HG02884 (cell line): ENCODE measurements at regions not wholly inside any gene's neighbourhood (a gene's known extent, or its start where the extent isn't known, plus 50 kb on each side); places are given as distances from the start of the nearest gene placed in this dataset.
"Not testable (repeated sequence)": the region's sequence is repeated elsewhere in the genome, so short reads cannot be mapped to it uniquely, and the experiment has no call there.

ENCODE experiments used
- ATAC-seq: cut with Tn5 transposase; IDR thresholded peaks from one replicate; pipeline ENCODE4 v1.9.1; 2021; ENCODE audit warnings: mild to moderate bottlenecking, moderate library complexity; ENCODE audit not compliant: unreplicated experiment

GRCh38 chr15:99481951-99482230 is 83.9 kb upstream of the MEF2A start:
- no peak for ATAC-seq

GRCh38 chr15:99482993-99483392 is 82.8 kb upstream of the MEF2A start:
- no peak for ATAC-seq

GRCh38 chr15:99485153-99485961 is 80.4 kb upstream of the MEF2A start:
- ATAC-seq = no peak

DNA sequence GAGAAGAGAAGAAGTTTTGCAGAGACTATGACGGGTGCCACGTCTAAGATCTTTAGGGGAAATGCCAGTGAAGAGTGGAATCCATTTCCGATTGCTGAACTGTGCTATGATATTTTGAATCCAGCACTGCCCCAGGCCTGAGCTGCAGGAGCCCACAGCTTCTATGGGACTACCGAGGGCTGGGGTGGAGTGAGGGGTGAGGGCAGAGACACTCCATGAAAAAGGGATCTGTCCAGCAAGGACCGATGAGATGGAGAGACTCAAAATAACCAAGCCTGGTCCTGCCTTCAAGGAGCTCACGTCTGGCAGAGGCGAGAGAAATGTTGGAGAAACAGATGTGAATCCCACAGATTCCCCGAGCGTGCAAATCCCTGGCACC is 79.8 kb upstream of the MEF2A start:
- no peak for ATAC-seq

GRCh38 chr15:99486371-99487336 is 79.1 kb upstream of the MEF2A start:
- ATAC-seq = no peak

- ATAC-seq = no peak
These were observed 78.5 kb upstream of the MEF2A start for GRCh38 chr15:99487337-99487730.

- ATAC-seq = no peak
These were observed 73.5 kb upstream of the MEF2A start for GRCh38 chr15:99492275-99492674.

DNA sequence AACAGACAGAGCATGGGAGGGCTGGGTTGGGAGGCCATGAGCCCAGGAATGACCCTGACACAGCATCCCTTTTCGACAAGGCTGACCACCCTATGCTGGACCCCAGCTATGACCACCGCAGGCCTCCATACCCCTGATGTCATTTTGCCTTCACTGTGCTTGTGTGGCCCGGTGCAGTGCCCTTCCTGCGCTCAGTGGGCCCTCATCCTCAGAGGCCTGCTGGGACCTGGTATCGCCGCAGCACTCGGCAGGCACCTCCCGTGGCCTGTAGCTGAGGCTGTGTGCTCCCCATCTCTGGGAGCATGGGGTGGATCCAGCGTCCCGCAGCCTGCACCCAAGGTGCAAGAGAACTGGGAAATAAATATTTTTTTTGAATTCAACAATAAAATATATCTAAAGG is 73.1 kb upstream of the MEF2A start:
- ATAC-seq = no peak

DNA sequence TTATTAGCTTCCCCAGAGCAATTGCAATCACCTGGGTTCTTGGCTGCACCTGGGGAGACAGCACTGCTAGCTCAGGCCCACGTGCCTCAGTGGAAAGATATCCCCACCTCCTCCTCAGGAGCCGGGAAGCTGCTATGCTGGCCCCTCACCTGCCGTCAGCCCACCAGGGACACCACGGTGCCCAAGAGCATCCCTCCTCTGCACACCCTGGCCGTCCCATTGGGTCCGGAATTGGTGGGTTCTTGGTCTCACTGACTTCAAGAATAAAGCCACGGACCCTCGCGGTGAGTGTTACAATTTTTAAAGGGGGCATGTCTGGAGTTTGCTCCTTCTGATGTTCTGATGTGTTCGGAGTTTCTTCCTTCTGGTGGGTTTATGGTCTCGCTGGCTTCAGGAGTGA is 72.3 kb upstream of the MEF2A start:
- no peak for ATAC-seq

GRCh38 chr15:99494536-99495233 is 71.1 kb upstream of the MEF2A start:
- not testable (repeated sequence) for ATAC-seq

GRCh38 chr15:99495430-99496301 is 70.1 kb upstream of the MEF2A start:
- ATAC-seq = no peak

DNA sequence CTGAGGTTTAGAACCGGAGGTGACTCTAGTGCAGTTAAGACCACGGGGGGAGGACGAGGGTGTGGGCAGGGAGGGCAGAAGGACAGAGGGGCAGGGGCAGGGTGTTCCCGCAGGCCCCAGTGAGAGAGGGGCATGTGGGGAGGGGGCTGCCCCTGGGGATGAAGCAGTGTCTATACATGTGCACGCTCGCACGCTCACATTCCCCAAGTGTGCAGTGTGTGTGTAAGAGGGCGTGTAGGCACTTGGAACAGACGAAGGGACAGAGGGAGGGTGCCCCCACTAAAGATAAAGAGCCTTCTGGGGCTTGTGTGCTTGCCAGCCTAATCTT is 69.5 kb upstream of the MEF2A start:
- ATAC-seq = no peak

DNA sequence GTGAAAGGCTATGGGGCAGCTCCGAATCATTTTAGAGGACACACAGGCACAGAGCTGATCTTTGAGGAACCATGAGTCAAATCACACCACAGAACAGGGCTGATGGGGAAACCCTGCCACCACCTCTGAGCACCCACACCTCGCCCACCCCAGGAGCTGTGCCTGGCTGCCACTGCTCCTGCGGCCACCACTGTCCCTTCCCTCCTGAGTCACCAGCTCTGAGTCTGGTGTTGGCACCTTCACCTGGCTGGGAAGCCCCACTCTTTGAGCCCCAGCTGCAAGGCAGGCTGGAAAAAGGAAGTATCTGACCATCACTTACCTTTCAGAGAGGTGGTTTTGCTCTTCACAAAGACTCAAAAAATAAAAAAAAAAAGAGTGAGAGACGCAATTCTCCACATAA is 63.6 kb upstream of the MEF2A start:
- peak; percentile 56 for ATAC-seq

DNA sequence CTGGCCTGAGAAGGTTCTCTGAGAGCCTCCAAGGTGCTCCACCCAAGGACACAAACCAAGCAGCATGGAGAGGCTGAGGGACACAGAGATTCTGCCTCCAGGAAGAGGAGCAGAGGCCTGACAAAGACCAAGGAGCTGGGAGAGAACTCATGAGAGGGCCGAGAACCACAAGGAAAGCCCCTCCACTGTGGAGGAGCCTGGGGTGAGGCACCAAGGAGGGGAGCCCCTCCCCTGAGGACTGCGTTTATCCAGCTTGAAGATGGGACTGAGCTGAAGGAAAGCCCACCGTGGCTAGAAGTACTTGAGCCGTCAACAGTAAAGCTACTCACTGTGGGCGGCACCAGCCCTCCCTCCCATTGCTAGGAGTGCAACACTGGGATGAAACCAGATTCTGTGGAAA is 63.1 kb upstream of the MEF2A start:
- peak; percentile 2 for ATAC-seq

- no peak for ATAC-seq
These were observed 62.4 kb upstream of the MEF2A start for GRCh38 chr15:99503411-99503810.

- peak; percentile 36 for ATAC-seq
These were observed 61.5 kb upstream of the MEF2A start for GRCh38 chr15:99504071-99504822.

DNA sequence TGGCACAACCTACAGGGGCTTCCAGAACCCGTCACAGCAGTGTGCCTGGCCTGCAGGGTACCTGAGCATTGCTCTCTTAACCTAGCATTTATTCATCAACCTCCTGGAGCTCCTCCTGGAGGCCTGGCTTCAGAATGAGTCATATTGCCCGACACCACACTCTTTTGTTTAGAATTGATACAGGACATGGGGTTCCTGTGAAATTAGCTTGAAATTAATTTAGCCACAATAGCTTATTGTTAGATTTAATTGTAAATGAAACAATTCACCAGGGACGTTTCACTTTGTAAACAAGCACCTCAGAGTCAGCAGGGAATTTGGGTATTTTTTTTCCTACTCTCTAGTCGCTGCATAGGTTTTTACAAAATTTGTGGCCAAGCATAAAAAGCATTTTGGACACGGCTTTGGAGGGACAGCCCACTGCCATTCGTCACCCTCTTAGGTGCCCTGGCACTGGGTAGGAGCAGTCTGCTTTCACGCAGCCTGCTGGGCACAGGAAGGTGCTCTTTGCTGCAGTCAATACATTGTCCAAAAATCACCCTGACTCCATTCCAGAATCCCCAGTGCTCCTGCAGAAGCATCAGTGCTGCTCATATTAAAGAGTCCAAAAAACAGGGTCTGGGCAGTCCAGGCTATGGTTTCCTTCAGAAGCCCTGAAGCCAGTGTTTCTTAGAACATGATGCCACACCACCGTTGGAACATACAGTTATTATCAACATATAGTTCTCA is 60.8 kb upstream of the MEF2A start:
- peak; percentile 41 for ATAC-seq

DNA sequence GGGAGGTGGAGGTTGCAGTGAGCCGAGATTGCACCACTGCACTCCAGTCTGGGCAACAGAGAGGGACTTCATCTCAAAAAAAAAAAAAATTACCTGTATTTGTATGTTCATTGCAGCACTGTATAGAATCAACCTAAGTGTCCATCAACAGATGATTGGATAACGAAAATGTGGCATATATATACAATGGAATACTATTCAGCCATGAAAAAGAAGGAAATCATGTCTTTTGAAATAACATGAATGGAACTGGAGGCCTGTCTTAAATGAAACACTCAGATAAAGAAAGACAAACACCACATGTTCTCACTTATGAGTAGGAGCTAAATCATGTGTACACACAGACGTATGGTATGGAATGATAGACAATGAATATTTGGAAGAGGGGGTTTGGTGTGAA is 59.4 kb upstream of the MEF2A start:
- ATAC-seq = no peak

DNA sequence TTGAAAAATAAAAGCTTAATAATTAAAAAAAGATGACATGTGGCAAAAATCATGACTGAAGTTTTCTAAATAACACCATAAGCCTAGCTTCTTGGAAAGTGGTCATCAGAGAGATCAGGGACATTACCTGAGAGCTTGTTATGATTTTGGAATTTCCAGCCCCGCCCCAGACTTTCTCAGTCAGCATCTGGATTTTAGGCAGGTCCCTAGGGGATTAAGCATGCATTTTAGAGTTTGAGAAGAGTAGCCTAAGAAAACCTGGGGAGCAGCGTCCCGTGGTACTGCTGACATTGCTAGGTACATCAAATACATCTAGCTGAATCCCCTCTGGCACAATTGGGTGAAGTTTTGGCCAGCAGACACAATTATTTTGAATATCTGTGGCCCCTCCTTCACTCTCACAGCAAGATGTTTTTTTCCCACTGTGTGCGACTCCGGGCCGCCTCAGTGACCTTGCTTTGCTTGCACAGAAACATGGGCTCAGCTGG is 58.7 kb upstream of the MEF2A start:
- no peak for ATAC-seq
